ENCODE measurements at regions not wholly inside any gene's neighbourhood (a gene's known extent, or its start where the extent isn't known, plus 50 kb on each side); places are given as distances from the start of the nearest gene placed in this dataset.

DNA sequence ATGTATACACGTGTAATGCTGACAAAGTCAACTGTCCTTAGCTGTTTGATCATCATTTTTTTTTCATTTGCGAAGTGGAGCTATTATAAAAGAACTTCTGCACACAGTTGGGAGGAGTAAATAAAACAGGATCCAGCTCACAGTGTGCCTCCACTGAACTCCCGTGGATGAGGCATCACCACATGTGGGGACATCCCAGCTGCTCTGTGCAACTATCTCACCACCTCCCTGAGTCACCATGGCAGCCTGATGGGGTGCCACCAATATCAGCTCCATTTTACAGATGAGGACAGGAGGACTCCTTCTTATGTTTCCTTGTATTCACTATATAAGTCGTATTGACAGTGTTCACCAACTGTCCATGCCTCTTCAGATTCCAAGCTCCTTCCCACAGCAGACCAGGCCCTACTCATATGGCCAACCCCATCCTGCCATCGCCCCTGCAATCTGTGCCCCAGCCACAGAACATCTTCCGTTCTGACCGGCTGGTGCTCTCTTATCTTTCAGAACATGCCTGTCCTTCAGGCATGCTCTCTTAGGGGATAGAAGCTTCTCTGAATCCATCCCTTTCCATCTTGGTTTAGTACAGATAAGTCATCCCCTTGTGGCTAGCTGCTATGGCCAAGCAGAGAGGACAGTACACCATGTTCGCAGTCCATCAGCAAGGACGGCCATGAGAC lies 288.1 kb downstream of the RNF144A start:
- TF ChIP-seq, protein P1, sequence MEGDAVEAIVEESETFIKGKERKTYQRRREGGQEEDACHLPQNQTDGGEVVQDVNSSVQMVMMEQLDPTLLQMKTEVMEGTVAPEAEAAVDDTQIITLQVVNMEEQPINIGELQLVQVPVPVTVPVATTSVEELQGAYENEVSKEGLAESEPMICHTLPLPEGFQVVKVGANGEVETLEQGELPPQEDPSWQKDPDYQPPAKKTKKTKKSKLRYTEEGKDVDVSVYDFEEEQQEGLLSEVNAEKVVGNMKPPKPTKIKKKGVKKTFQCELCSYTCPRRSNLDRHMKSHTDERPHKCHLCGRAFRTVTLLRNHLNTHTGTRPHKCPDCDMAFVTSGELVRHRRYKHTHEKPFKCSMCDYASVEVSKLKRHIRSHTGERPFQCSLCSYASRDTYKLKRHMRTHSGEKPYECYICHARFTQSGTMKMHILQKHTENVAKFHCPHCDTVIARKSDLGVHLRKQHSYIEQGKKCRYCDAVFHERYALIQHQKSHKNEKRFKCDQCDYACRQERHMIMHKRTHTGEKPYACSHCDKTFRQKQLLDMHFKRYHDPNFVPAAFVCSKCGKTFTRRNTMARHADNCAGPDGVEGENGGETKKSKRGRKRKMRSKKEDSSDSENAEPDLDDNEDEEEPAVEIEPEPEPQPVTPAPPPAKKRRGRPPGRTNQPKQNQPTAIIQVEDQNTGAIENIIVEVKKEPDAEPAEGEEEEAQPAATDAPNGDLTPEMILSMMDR (IDR thresholded peaks at IDR 0.05), result no peak
- no peak for TF ChIP-seq EZH2phosphoT487 (IDR thresholded peaks at IDR 0.05)
